Body of pancreas (tissue), 4 donors: ENCODE measurements at regions not wholly inside any gene's neighbourhood (a gene's known extent, or its start where the extent isn't known, plus 50 kb on each side); places are given as distances from the start of the nearest gene placed in this dataset.

Source experiments
- ATAC-seq: fragments of 150-250 bp; one replicate; pipeline ENCODE4 v1.9.1; 2016
- DNase-seq, 4 donors: peaks; one replicate each; pipeline ENCODE4 v3.0.0-alpha.2; 2019
- H3K27ac ChIP-seq, 4 donors: fragments of 200-600 bp; sonication (generic); 1 replicate in 3 of 4; 2 replicates in 1 of 4; pipeline versions ENCODE4 v1.5.1 to v1.6.1; 2016 to 2019; ENCODE audit warnings: mild to moderate bottlenecking in 1 of 4, mixed read lengths in 1 of 4, moderate library complexity in 1 of 4
- H3K27me3 ChIP-seq, 2 donors: fragments of 200-600 bp; sonication (generic); one replicate each; pipeline ENCODE4 v1.6.0; 2016; ENCODE audit warnings: mild to moderate bottlenecking in 1 of 2
- H3K36me3 ChIP-seq, 2 donors: fragments of 200-600 bp; sonication (generic); replicated peaks in 1 of 2; 2 replicates each; pipeline ENCODE4 v1.5.1; 2016; ENCODE audit warnings: low read depth in 2 of 2; ENCODE audit not compliant: insufficient read depth in 1 of 2
- H3K4me1 ChIP-seq: fragments of 200-600 bp; sonication (generic); one replicate; pipeline ENCODE4 v1.6.0; 2016
- H3K4me3 ChIP-seq, 2 donors: fragments of 200-600 bp; sonication (generic); 1 replicate in 1 of 2; 2 replicates in 1 of 2; pipeline ENCODE4 v1.5.1; 2016 to 2019
- H3K9me3 ChIP-seq, 3 donors: fragments of 200-600 bp; sonication (generic); 1 replicate in 2 of 3; 2 replicates in 1 of 3; pipeline ENCODE4 v1.5.1; 2016
- POLR2A ChIP-seq, 3 donors: fragments of 450-650 bp; IDR thresholded peaks; one replicate each; pipeline ENCODE4 v1.6.1; 2016; ENCODE audit warnings: antibody characterized with exemption in 3 of 3, mild to moderate bottlenecking in 2 of 3
- WGBS, 2 donors: methylation state at CpG; one replicate each; pipeline ENCODE4 v1.1.5; 2017; 5-methylcytosine and 5-hydroxymethylcytosine counted together
- intact Hi-C: fragments of 100-400 bp; cut with DNase I; formaldehyde crosslinking; loops from one replicate; pipeline ENCODE4 v1.15.1; 2023
- TF ChIP-seq, protein P1 (sequence below), 7 experiments: fragments of 450-650 bp in 4 of 7; fragments of 200-600 bp in 3 of 7; sonication (generic) in 3 of 7; IDR thresholded peaks; one replicate each; pipeline ENCODE4 v1.5.1; 2016 to 2019; ENCODE audit warnings: antibody characterized with exemption in 7 of 7

DNA sequence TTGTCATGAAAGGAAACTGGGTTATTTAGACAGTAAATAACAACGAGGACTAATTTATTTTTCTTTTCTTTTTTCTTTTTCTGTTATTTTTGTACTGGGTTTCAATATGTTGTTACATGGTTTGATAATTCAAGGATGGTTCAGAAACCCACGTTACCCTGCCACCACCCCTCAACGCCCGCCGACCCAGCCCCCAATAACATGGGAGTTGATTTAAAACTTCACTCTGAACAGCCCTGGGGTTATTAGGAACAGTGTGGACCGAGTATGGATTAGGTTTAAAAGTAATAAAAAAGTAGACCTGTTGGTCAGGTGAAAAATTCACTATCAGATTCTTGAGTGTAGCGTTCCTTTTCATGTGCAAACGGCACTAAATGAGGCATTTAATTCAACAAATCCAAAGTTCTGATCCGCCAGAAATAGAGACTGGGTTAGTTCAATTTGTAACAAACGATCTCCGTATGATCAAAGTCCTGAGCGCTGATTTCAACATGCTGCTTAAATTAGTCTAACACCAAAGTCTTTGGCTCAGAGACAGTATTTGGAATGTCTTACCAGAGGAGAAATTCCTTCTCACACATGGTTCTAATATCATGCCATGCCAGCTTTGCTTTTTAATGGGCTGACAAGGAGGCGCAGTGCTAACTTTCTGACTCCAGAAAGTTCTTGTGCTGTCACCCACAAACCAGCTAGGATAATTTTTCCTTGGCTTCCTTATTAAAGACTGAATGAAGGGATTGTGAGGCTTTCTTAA, 173.1 kb upstream of the IRX3 start:
- TF ChIP-seq POLR2A (IDR thresholded peaks at IDR 0.05) = no peak
- TF ChIP-seq, protein P1, sequence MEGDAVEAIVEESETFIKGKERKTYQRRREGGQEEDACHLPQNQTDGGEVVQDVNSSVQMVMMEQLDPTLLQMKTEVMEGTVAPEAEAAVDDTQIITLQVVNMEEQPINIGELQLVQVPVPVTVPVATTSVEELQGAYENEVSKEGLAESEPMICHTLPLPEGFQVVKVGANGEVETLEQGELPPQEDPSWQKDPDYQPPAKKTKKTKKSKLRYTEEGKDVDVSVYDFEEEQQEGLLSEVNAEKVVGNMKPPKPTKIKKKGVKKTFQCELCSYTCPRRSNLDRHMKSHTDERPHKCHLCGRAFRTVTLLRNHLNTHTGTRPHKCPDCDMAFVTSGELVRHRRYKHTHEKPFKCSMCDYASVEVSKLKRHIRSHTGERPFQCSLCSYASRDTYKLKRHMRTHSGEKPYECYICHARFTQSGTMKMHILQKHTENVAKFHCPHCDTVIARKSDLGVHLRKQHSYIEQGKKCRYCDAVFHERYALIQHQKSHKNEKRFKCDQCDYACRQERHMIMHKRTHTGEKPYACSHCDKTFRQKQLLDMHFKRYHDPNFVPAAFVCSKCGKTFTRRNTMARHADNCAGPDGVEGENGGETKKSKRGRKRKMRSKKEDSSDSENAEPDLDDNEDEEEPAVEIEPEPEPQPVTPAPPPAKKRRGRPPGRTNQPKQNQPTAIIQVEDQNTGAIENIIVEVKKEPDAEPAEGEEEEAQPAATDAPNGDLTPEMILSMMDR (IDR thresholded peaks at IDR 0.05) = no peak

DNA sequence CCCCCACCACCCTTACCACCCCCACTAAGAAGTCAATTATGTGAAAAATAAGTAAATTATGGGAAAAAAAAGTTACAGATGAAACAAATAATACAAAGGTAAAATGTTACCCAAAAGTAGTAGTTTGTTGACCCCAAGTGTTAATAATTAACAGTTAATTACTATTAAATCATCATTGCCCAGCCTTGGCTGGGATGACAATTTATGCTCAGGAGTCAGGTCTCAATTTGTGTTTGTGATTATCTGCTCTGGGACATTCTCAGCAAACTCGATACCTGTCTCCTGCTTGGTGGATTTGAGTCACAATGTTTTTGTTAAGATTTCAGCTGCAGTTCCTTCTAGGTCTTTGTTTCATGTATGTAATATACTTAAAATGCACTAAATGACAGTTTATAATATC, 172.3 kb upstream of the IRX3 start:
- TF ChIP-seq POLR2A (IDR thresholded peaks at IDR 0.05) = no peak
- TF ChIP-seq, protein P1 (IDR thresholded peaks at IDR 0.05) = no peak
- H3K36me3 ChIP-seq = no peaks in the 10 kb centered on the region
- H3K4me1 ChIP-seq = no peaks in the 10 kb centered on the region
- 42 to 43% methylated on average over 1 of the region's 1 CpG for WGBS, 2 donors
- H3K27ac ChIP-seq = no peak overlapping the region
- intact Hi-C loops = no loop called here
- no peak for ATAC-seq
- H3K27me3 ChIP-seq = no peaks in the 10 kb centered on the region
- no peak overlapping the region for H3K4me3 ChIP-seq
- H3K9me3 ChIP-seq = no peaks in the 10 kb centered on the region
- DNase-seq = no peak

More for the DNA sequence above, 173.1 kb upstream of the IRX3 start:
- H3K27ac ChIP-seq = no peak overlapping the region
- H3K9me3 ChIP-seq = no peaks in the 10 kb centered on the region
- DNase-seq (no peak), ATAC-seq (no peak)
- intact Hi-C loops = no loop called here
- 65 to 67% methylated on average over 13 of the region's 13 CpGs for WGBS, 2 donors
- no peaks in the 10 kb centered on the region for H3K4me1 ChIP-seq
- H3K36me3 ChIP-seq = no peaks in the 10 kb centered on the region
- H3K4me3 ChIP-seq = no peak overlapping the region
- no peaks in the 10 kb centered on the region for H3K27me3 ChIP-seq

DNA sequence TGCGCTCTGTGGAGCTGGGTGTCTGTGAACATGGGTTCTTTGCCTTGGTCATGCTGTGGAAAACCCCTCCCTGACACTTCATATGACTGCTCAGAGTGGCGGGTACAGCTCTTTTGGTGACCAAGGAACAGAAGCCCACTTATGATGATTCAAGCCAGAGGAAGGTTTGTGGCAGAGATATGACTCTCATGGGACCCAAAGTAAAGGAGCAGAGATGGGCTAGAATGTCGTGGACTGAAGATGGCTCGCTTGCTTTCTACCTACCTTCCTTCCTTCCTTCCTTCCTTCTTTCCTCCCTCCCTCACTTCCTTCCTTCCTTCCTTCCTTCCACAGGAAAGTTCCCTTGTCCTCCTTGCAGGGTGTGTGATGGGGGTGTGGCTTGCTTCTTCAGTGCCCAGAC, 169.7 kb upstream of the IRX3 start:
- WGBS, 2 donors = 64 to 65% methylated on average over 4 of the region's 4 CpGs
- no peak for ATAC-seq
- no peaks in the 10 kb centered on the region for H3K4me1 ChIP-seq

DNA sequence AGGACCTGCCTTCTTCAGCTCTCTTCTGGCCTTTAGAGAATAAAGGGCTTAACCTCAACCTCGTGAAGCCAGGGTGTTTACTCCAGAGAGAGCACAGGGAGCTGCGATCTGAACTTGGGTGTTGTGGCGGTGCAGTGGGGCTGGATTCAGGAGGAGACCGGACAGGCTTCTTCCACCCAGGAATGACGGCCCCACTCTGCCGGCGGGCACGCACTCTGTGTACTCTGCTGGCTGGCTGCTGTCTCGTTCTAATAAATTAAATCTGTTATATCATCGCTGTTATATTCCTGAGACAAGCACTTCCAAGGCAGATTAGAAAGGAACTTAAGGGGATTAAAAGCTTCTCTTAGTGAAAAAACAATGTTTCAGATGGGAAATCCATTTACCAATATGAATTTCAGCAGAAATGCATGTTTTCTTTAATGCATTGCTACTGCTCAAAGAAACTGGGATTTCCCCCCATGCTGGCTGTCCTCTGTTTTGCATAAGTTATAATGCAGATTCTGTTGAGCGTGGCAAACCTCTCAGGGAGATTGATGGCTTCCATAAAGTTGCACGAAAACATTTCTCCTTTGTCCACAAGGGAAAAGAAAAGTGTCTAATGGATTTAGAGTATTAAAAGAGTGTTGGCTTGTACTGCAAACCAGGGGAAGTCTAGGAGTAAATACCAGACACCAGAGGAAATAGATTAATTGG, 168.6 kb upstream of the IRX3 start:
- Histone ChIP-seq H3K36me3 (no peaks in the 10 kb centered on the region), H3K4me3 (no peak overlapping the region), H3K4me1 (no peaks in the 10 kb centered on the region), H3K27me3 (no peaks in the 10 kb centered on the region), H3K9me3 (no peaks in the 10 kb centered on the region), H3K27ac (no peak overlapping the region)
- intact Hi-C loops = no loop called here
- TF ChIP-seq, protein P1 (IDR thresholded peaks at IDR 0.05) = no peak
- no peak for TF ChIP-seq POLR2A (IDR thresholded peaks at IDR 0.05)
- ATAC-seq = no peak
- no peak for DNase-seq
- 45 to 46% methylated on average over 11 to 12 of the region's 12 CpGs for WGBS, 2 donors

More for the DNA sequence above, 169.7 kb upstream of the IRX3 start:
- no peaks in the 10 kb centered on the region for H3K27me3 ChIP-seq
- intact Hi-C loops = no loop called here
- H3K36me3 ChIP-seq = no peaks in the 10 kb centered on the region
- no peak overlapping the region for H3K4me3 ChIP-seq
- H3K27ac ChIP-seq = no peak overlapping the region
- TF ChIP-seq, protein P1 (IDR thresholded peaks at IDR 0.05) = no peak
- H3K9me3 ChIP-seq = no peaks in the 10 kb centered on the region
- no peak for DNase-seq
